DMS53 treated with DMSO at 0.1 percent for 48 hours (cell line): ENCODE measurements at regions not wholly inside any gene's neighbourhood (a gene's known extent, or its start where the extent isn't known, plus 50 kb on each side); places are given as distances from the start of the nearest gene placed in this dataset.

Source experiments
- DNase-seq: peaks from one replicate; lab custom pipeline; 2025; ENCODE audit not compliant: unreplicated experiment; lab: John Stamatoyannopoulos, UW

DNA sequence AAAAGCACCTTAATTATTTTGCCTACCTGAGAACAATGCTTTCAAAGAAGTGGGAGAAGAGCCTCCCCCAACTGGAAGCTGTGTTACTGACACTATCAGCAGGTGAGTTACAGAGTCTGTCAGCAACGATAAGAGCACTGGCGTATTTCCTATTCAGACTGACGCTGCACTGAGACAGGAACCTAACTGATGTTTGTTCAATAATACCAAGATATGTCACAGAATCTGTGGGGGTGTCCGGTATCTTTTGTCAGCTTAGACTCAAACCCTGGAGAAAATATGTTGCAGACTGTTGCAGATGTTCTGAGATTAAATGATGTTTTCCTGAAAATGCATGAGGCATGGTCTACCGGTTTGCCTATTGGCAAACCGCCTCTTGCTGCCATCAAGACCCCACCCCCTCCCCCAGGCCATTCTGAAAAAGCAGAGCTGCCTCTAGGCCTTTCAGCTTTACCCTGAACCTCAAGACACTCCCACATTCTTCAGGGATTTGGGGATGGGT, 115.2 kb upstream of the KIT start:
- no peak for DNase-seq

DNA sequence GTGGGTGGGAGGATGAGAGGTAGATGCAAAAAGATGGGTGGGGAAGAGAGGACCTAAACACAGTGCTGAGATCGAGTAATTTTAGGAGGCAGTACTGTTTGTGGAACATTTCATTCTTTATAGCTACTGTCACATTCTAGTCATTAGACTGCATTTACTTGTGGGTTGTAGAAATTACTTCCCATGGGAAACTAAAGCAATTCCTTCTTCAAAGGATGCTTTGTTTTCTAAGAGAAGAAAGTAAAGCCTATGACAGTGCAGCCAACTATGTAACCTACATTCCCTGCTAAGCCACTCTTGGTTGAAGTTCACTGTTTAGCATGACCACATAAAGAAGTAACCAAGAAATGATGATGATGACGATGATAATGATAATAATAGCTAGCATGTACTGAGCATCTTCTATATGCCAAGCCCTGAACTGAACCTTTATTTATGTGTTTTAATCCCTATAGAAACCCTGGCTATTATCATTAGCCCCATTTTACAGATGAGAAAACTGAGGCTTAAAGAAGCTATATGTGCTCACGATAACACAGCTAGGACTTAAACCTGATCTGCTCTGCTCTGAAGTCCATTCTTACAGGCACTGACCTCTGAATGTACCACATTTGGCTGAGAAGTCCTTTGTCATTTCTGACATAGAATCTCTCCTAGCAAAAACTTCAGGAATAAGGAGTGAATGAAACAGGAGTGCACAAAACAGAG, 114.5 kb upstream of the KIT start:
- no peak for DNase-seq

DNA sequence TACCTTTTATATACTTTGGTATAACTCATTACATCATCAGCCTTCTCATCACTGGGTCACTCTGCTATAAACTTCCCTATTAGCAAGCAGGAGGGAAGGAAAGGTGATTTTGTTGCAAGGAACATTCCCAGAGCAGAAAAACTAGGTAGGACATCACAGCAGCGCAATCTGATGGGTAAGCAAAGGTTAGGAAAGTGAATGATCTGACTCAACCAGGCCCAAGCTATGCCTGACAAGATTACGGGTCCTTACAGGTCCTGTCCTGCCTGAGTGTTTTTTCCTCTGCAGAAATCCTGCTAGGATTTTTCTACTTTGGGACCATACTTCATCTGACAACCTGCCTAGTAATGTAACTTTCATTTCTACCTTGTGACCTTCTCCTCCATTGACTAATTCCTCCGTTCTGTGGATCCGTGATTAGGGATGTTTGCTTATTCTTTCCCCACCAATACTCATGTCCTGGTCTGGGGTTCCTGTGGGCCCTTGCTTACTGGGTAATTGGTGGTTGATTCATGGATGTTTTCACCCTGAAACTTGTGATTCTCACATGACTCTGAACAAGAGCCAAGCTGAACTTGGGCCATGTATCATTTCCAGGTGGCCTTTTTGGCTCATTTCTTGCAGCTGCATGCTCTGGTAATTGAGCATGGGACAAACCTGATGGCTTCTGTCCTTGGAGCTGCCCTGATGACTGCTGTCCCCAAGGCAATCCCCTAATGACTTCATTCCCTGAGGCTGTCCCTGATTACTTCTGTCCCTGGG, 111.9 kb upstream of the KIT start:
- no peak for DNase-seq

DNA sequence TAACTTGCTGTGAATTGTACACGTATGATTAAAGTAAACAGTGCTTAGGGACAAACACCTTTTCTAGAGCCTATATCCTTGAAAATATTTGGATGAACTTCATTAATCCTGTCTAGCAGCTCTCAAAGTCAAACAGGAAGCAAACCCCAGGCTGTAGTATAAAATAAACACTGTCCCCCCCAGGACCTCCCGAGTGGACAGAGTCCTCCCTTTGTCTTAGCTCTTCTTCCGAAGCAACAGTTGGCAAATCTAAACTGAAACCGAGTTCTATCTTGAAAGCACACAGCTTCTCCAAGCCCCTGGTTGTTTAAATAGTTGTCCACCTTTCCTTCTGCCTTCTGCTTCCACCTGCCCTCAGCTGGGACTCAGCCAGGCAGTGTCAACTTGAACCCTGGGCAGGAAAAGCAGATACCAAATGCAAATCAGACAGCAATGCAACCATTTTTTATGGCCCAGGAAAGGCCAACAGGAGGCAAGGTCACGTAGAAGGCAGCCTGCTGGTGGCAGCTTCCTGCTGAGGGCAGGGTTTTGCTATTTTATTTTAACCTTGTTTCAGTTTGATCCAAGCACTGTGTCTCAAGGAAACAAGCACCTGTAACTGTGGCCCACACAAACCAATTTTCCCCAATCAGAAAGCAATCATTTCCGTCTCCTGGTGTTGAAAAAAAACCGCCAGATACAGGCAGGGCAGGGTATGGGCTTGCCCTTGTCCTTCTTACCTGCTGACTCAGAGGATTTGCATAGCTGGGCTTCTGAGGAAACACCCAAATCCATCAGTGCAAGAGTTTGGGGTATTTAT, 110.3 kb upstream of the KIT start:
- peak; percentile 27 for DNase-seq

DNA sequence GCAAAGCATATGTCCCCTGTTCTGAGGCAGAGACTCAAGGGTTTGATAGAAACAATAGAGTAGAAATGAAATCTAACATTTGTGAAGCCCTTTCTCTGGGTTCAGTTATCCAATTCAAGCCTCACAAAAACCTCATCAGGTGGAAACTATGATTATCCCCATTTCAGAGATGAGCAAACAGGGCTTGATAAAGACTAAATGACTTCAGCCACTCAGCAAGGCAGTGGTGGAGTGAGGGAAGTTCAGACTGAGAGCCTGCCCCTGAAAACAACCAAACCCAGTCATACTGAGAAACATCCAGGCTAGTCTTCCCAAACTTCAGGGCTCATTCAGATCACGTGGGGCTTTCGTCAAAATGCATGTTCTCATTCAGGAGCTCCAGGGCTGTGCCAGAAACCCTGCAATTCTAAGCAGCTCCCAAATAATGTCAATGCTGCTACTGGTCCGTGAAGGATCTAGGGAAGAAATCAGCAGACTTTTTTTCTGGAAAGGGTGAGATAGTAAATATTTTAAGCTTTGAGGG, 109.6 kb upstream of the KIT start:
- DNase-seq: no peak

DNA sequence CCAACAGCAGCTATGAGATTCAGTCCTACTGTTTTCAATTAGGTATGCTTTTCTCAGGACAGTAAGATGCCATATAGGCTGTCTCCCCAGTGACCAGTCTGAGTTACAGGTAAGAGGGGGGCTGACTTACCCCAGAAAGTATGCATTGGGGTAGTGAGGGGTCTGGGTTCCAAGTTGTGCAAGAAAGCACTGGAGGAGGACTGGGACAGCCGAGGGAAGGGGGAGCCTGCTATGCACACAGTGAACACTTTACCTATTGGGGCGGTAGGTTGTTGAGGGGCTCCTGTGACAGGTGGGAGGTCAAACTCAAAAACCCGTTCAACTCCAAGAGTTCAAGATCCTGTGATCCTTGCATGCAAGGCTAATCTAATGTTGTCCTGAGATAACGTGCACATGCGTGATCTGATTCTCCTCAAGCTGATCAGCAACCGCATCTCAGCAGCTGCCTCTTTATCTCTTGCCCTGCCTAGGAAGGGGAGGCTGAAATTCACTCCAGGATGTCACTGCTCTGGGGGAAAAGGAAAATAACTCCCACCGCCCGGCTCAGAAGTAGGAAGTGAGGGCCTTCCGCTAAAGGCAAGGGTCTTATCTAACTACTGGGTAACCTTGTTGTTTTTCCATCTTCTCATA, 108.8 kb upstream of the KIT start:
- no peak for DNase-seq

DNA sequence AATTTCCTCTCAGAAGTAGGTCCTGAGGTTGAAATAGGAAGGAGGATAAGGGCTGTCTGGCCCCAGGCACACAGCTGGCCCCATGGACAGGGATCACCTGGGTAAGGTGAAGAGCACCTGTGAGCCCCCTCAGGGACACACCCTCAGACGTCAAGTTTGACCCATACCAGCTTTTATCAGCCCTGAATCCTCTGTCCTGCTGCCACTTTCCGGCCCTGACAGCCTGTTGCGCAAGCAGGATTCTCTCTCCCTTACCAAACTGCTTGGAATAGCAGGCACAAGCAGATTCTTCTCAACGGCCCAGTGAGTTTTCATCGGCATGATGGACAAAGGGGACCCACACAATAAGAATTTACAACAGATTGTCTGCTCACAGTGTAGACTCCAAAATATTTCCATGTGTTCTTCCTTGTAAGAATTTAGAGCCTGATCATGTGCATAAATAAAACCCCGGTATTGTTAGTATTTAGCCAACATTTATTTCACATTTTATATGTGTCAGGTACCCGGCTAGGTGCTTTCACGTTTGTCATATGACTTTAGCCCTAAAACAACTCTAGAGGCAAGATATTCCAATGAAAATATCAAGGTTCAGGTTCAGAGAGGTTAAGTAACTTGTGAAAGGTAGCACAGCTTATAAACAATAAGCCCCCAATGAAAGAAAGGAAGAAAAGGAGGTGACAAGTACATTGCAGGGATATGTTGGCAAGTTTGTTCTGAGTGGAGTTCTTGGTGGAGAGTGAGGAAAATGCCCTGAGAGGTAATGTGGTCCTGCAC, 107.2 kb upstream of the KIT start:
- DNase-seq: no peak

DNA sequence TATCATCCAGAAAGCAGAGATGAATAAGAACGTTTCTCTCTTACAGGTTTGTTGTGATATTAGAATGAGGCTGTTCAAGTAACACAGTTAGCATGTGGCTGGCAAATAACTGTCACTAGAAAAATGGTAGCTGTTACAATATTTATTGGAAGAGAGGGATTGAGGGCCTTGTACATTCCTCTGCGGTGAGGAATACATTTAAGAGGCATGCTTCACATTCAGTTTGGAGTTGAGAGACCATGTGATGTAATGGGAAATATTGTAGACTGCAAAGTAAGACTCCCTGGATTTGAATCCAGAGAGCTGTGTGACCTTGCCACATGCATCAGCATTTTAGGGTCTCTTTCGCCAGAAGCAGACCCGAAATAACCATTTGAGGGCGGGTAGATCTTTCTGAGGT, 104.8 kb upstream of the KIT start:
- DNase-seq: no peak

DNA sequence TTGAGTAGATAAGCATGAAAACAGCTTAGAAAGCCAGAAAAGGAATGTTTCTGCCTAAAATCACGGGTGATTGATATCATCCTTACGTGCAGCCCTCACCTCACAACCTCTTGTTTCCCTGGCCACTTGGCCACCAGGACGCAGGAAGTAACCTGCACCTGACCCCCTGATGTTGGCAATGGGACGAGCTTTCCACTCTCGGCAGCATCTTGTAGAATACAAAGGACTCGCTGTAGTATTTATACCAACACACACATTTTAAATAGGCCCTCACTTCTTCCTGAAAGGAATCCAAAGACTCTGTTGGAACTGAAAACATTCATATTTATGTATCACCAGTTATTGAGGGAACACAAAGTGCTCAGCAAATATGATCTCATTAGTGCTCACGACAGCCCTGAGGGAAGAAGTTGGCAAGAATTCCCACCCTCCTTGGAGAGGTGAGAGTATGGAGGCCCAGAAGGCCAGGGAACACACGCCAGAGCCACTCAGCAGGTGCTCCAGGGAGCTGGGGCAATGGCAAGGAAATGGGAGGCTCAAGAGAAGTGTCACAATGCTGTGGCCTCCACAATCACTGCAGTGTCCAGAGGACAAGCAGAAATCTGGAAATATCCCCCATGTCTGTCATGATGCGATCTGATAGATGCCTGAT, 103.3 kb upstream of the KIT start:
- DNase-seq: no peak

DNA sequence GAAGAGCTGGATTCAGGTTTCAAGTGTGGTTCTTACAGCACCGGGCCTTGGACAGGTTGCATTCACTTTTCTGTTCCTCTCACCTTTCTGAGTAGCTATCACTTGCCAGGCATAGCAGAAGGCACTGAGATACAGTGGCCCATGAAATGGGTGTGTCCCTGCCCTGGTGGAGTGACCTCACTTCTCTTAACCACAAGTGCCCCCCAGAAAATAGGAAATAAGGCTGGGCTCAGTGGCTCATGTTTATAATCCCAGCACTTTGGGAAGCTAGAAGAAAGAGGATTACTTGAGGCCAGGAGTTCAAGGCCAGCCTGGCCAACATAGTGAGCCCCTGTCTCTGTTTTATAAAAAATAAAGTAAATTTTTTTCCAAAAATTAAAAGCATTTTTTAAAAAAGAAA, 101.7 kb upstream of the KIT start:
- no peak for DNase-seq

DNA sequence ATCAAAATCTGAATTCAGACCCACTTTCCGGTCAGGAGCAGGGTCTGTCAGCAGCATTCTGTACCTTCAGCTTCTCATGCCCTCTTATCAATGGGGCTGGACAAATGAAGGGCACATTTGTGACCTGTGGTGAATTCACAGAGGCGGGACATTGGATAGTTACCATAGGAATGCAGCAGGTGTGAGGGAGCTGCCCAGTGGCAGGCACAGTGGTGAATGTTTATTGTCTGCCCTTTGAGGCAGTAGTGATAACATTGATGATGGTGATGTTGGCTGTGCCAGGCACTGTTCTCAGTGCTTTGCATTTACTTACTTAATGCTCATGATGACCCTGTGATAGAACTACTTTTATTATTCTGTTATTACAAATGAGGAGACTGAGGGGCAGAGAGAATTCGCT, 101.2 kb upstream of the KIT start:
- no peak for DNase-seq

DNA sequence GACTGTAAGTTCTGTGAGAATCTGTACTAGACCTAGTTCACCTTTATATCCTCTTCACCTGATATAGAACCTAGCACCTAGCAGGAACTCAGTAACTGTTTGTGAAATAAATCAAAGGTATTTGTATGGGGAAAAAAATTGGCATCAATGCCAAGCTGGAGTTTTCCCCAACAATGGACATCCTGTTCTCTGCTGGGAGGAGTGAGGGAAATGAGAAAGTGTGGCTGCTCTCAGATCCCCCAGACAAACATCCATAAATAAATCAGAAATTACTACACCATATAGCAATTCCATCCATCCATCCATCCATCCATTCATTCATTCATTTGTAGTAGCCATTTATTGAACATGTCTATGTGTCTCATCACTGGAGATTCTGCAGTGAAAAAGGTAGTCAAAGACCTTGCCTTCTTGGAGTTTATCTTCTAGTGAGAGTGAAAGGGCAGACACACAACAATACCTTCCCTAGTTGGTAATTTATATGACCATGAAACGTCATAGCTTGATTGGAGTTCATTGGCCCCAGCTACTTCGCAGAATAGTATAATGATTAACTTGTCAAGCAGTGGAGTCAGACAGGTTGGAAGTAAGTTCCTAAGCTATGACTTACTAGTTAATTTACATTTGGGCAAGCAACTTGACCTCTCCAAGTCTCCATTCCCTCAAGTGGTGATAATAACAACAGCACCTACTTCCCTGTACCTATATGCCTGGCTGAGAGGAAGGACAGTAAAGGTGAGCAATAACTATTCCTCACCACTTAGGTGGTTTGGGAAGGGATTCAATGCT, 98.7 kb upstream of the KIT start:
- no peak for DNase-seq

DNA sequence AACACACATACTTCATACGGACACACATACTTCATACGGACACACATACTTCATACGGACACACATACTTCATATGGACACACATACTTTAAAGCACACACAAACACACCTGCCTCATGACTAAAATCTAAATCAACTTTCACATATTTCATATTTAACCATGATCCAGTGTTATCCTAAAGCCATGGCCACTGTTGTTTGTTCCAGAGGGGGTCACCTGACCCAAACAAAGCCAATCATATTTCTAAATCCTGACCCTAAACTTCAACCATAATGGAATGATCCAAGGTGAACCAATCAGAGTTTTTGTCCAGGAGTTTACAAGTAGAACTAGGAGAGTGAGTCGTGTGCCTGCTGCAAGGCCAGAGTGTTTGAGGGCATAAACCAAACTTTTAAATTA, 97.2 kb upstream of the KIT start:
- DNase-seq: no peak

DNA sequence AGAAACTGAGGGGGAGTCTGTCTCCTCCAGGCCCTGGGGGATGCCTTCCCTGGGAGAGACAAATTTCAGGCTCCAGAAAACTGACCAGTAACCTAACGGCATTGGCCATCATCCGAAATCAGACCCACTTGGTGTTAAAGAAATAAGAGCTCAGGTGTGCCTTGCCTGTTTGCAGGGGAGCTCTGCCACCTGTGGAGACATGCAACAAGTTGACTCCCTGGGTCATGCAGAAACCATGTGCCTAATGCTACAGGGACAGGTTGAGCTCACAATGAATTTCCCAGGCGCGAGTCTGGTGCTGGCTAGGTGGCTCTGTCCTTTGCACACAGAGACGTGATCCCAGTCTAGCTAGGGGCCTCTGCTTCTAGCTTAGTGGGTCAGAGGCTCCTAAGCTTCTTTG, 95.8 kb upstream of the KIT start:
- DNase-seq: no peak

DNA sequence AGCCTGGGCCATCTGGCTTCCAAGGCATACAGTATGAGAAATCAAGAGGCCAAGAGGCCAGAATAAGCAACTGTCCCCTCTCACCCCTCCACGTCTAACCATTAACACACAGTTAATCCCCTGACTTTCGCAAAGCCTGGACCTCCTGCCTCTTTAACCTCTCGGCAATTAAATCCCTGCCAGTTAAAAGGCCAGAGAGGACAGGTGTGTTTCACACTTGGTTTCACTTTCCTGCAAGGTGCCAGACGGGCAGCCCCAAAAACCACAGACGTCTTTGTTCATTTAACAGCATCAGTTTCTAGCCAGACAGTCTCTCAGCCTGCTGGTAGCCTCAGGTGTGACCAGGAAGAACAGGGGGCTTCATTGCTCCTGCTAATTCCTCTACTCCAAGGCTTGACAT, 91.1 kb upstream of the KIT start:
- peak; percentile 43 for DNase-seq

DNA sequence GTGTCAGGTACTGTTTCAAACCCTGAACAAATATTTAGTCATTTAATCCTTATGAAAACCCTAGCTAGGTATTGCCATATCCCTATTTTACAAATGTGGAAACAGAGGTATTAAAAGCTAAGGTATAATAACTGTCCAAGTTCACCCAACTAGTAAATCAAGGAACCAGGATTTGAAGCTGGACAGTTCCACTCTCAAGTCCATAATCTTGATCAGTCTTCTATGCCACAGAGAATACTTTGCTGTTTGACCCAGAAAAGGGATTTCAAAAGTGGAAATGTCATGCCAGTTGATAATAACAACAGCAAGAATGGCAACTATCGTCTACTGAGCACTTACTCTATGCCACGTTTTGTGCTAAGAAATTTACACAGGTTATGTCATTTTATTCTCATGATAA, 90.4 kb upstream of the KIT start:
- DNase-seq: no peak

DNA sequence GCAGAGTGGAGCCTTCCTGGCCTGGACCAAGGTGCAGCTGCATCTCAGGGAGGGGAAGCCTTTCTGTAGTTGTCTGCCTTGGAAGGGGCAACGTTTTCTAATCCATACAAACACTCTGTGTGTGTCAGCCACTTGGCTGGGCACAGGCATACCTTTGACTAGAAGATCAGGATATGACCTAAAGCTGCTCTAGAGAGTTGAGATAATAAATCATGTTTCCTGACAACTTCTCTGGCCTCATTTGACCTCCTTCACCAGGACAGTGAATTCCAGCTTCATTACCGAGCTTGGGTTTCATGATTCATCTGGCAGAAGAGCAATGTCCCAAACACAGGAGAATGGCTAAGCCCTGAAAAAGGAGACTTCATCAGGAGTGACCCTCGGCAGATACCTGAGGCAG, 89.6 kb upstream of the KIT start:
- no peak for DNase-seq

DNA sequence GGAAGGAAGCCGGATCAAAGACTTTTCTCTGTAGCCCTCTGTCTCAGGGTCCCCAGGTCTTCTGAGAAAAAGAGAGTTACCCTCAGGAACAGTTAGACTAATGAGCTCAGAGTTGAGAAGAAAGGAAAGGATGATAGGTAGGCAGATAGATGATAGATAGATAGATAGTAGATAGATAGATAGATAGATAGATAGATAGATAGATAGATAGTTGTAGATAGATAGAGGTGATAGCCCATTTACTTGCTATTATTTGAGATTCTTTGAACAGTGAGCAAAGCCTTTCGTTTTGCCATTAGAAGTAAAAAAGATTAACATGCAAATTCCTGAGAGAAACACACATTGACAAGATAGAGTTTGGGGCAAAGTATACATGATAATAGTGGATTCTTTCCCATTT, 86.9 kb upstream of the KIT start:
- no peak for DNase-seq
